Muscle of arm (tissue), 1 donor: ENCODE measurements at regions not wholly inside any gene's neighbourhood (a gene's known extent, or its start where the extent isn't known, plus 50 kb on each side); places are given as distances from the start of the nearest gene placed in this dataset.
"Not testable (repeated sequence)": the region's sequence is repeated elsewhere in the genome, so short reads cannot be mapped to it uniquely, and the experiment has no call there.

Experiments used
- DNase-seq: peaks from one replicate; pipeline ENCODE4 v3.0.0-alpha.2; 2013

DNA sequence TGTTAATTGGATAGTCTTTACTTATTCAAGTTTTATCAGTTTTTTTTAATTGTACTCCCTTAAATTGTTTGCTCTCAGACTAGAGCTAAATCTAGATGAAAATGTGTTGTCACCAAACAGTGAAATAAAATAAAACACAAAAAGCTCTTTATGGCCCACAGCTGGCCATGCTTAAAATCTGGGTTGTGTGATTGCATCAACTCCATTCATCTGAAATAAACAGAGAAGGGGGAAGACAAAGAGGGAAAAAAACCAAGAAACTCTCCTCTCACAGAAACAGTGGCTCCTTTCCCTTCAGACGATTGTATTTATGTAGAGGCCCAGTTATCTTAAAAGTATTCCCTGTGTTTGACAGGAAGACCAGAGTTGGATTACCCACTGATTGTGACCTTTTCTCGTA, 422.4 kb downstream of the IRX1 start:
- no peak for DNase-seq

DNA sequence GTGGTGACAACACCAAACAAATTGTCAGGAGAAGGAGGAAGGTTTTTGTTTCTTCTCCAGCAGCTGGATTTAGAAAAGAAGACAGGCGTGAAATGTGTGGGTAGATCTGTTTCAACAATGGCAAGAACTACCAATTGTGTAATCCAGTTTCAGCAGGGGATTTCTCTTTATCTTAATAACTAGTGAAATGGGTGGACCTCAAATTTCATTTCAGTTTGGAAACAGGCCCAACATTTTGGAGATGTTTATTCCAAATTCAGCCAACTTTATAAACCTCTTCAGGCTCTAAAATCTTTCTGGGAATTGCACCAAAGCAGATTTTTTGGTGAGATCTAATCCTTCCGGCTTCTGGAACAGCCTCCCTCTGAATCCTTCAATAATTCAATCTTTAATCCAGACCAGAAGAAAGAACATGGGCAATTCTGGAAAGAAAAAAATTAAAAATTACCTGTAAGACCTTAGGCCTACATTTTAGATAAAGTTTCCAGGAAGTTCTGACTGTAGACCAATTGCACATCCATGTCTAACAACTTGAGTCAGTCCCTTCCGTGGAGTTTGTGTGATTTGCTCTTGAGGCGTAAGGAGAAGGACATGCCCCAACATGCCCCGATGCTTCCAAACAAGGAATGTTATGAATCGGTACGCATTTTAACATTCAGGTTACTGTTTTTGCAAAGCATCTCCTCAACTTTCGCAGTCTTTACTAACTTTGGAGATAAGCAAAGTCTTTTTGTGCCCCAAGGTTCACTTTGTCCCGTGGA, 423.6 kb downstream of the IRX1 start:
- peak; percentile 52 for DNase-seq

DNA sequence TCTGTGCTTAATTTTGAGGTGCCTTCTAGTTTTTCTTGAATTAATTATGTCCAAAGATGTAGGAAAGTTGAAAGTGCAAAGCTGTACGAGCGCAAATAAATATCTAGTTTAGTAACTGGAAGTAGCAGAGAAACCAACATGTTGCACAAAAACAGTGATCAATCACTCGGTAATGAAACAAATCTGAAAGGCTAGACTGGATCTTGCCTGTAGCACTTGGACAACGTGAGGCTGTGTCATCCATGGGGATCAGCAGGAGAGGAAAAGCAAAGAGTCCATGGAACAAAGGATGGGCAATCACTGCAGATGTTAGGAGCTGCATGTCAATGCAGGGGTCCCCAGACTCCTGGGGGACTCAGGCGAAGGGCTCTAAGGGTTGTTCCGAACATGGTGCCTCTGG, 424.2 kb downstream of the IRX1 start:
- no peak for DNase-seq

GRCh38 chr5:4020400-4020799, 424.8 kb downstream of the IRX1 start:
- no peak for DNase-seq

- DNase-seq, result no peak
These were observed 426.5 kb downstream of the IRX1 start for GRCh38 chr5:4022056-4022670.

DNA sequence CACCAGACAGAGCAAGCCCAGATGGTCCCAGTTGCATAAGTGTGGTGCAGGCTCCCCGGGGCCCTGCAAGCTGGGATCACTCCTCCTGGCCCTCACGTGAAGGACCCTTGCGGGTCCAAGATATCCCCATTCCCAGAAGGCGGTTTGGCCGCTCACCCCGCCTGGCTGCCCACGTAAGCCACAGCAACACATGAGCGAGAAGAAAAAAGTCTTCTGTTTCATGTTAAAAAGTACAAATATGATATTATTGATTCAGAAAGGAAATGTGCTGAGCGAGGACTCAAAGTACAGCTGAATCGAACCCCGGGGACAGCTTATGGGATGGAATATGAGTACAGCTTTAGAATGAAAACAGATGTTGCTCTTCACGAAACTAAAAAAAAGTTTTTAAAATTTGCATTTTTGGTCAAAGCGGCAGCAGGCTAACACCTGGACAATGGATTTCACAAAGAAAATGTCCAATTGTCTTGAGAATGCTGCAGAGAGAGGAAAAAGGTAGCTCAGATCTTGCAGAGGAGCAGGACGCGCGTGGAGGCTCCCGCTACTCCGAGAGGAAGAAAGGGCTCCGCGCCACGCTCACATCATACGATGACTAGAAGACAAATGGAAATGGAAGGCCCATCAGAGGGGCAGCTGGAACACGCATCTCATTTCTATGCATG, 427.6 kb downstream of the IRX1 start:
- DNase-seq, result peak; percentile 86

- peak; percentile 42 for DNase-seq
These were observed 428.2 kb downstream of the IRX1 start for GRCh38 chr5:4023753-4024335.

GRCh38 chr5:4027088-4027734, 431.6 kb downstream of the IRX1 start:
- no peak for DNase-seq

- no peak for DNase-seq
These were observed 432.8 kb downstream of the IRX1 start for GRCh38 chr5:4028384-4028783.

- DNase-seq, result not testable (repeated sequence)
These were observed 437.9 kb downstream of the IRX1 start for GRCh38 chr5:4033546-4033945.

- no peak for DNase-seq
These were observed 441.2 kb downstream of the IRX1 start for GRCh38 chr5:4036861-4037260.

- DNase-seq, result no peak
These were observed 443.4 kb downstream of the IRX1 start for GRCh38 chr5:4038994-4039393.

GRCh38 chr5:4042311-4042710, 446.7 kb downstream of the IRX1 start:
- DNase-seq, result no peak

- DNase-seq, result no peak
These were observed 447.5 kb downstream of the IRX1 start for GRCh38 chr5:4043135-4043534.

GRCh38 chr5:4044881-4045280, 449.2 kb downstream of the IRX1 start:
- DNase-seq, result no peak

DNA sequence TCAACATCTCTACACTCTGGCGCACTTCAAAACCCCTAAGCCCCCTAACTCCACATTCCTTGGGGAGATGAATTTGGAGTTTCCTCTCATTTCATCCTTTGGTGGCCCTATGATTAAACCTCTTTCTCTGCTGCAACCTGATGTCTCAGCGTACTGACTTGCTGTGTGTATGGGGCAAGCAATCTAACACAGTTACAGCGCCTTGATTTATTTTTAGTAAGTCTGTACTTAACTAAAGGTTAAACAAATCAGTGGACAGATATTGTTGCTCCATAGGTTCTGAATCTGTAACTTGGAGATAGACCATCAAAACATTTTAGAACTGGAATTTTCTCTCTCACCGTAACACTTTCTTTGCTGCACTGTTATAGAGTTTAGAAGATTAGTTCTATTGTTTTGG, 452.8 kb downstream of the IRX1 start:
- no peak for DNase-seq

DNA sequence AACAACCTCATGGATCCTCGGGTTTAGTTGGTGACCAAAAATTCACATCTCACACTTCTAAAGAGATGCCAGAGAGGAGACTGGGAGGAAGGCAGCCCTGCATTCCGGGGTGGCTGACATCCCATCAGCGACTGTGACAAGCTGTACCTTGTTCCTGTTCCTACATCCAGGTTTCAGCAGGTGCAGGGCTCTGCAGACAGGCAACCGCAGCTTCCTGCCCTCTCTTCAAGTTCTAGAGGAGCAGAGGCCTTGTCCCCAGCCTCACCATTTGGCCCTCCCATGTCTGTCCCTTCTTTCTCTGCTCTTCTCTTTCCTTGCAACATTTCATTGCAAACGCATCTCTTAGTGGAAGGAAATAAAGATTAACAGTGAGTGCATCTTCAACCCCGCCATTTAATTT, 454.6 kb downstream of the IRX1 start:
- DNase-seq, result no peak

DNA sequence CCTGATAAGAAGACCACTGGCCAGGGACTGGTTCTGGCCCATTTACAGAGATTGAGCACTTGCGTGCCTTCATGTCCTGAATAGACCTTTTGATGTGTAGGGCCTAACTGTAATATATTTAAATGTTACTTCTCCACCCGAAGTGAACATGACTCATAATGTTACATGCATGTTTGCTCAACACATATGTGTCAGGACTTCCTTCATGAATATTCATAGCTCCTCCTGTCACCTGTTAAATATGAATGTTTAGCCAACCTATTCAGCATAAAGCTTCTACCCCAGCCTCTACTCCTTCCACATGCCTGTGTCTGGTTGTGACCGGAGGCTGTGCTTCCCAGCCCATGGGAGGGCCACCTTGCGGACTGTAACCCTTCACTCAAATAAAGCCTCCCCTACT, 457.5 kb downstream of the IRX1 start:
- DNase-seq, result no peak

- DNase-seq, result no peak
These were observed 458.5 kb downstream of the IRX1 start for GRCh38 chr5:4054092-4054491.

DNA sequence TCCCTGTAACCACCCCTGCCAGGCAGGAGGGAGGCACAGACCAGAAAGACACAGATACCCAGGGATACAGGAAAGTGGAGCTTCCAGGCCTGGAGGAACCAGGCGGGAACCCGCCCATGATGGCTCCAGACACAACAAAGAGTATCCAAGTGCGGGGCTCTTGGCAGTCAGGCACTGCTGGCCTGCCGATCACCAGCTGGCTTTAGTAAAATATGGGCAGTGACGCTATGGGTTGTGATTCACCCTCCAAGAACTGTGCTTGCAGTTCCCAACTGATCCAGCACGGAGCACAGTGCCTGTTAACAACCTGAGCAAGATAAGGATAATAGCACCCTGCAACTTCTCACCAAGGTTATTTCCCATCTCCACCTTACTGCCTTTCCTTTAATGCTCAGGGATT, 463.3 kb downstream of the IRX1 start:
- DNase-seq, result no peak

- DNase-seq, result no peak
These were observed 470.1 kb downstream of the IRX1 start for GRCh38 chr5:4065472-4066320.
